GM23338 (cell line): ENCODE measurements at regions not wholly inside any gene's neighbourhood (a gene's known extent, or its start where the extent isn't known, plus 50 kb on each side); places are given as distances from the start of the nearest gene placed in this dataset.

Experiments
- ATAC-seq: fragments of 200-7000 bp; cut with Tn5 transposase; 3 replicates; pipeline ENCODE4 v1.9.1; 2020
- DNase-seq: peaks from one replicate; pipeline ENCODE4 v3.0.0-alpha.2; 2015; ENCODE audit warnings: low spot score
- H2AFZ ChIP-seq: fragments of 200-600 bp; sonication (generic); 2 replicates; pipeline ENCODE4 v1.8.0; 2016; ENCODE audit warnings: antibody characterized with exemption, mild to moderate bottlenecking, moderate library complexity
- H3F3A ChIP-seq: fragments of 200-600 bp; sonication (generic); replicated peaks from 2 replicates; pipeline ENCODE4 v1.8.0; 2017; ENCODE audit warnings: antibody characterized with exemption, mixed run types, low read depth
- H3K27ac ChIP-seq: fragments of 200-600 bp; sonication (generic); 2 replicates; pipeline ENCODE4 v1.6.1; 2016; ENCODE audit warnings: low read depth
- H3K27me3 ChIP-seq: fragments of 200-600 bp; sonication (generic); 2 replicates; pipeline ENCODE4 v1.8.0; 2016; ENCODE audit warnings: mild to moderate bottlenecking, mixed run types, moderate library complexity; ENCODE audit not compliant: insufficient read depth
- H3K36me3 ChIP-seq: fragments of 200-600 bp; sonication (generic); 2 replicates; pipeline ENCODE4 v1.8.0; 2016; ENCODE audit warnings: mild to moderate bottlenecking; ENCODE audit not compliant: insufficient read depth
- H3K4me1 ChIP-seq: fragments of 200-600 bp; sonication (generic); 2 replicates; pipeline ENCODE4 v1.8.0; 2016; ENCODE audit warnings: mild to moderate bottlenecking, moderate library complexity; ENCODE audit not compliant: insufficient read depth
- H3K4me2 ChIP-seq: fragments of 200-600 bp; sonication (generic); 2 replicates; pipeline ENCODE4 v1.7.1; 2017; ENCODE audit warnings: mixed run types
- H3K4me3 ChIP-seq: fragments of 200-600 bp; sonication (generic); 2 replicates; pipeline ENCODE4 v1.6.1; 2016; ENCODE audit warnings: mixed run types
- H3K79me2 ChIP-seq: fragments of 200-600 bp; sonication (generic); replicated peaks from 2 replicates; pipeline ENCODE4 v1.8.0; 2017; ENCODE audit warnings: mild to moderate bottlenecking; ENCODE audit not compliant: insufficient read depth
- H3K9me2 ChIP-seq: fragments of 200-600 bp; sonication (generic); 2 replicates; pipeline ENCODE4 v1.8.0; 2017; ENCODE audit not compliant: insufficient read depth
- H4K20me1 ChIP-seq: fragments of 200-600 bp; sonication (generic); replicated peaks from 2 replicates; pipeline ENCODE4 v1.8.0; 2017; ENCODE audit warnings: mild to moderate bottlenecking; ENCODE audit not compliant: insufficient read depth
- H3K27ac Mint-ChIP-seq: 2 replicates; pipeline ENCODE4 v1.8.0; 2020; ENCODE audit warnings: inconsistent platforms, mild to moderate bottlenecking, moderate library complexity, mixed read lengths
- H3K27me3 Mint-ChIP-seq: 3 replicates; pipeline ENCODE4 v1.8.0; 2022; ENCODE audit warnings: low read depth, mild to moderate bottlenecking, moderate library complexity, mixed read lengths, inconsistent platforms; ENCODE audit not compliant: insufficient read depth, poor library complexity
- H3K36me3 Mint-ChIP-seq: 3 replicates; pipeline ENCODE4 v1.8.0; 2021; ENCODE audit warnings: low read depth, mild to moderate bottlenecking, inconsistent platforms, moderate library complexity, mixed read lengths
- H3K4me1 Mint-ChIP-seq: 3 replicates; pipeline ENCODE4 v1.8.0; 2020; ENCODE audit warnings: mild to moderate bottlenecking, inconsistent platforms, mixed read lengths
- H3K4me3 Mint-ChIP-seq: 3 replicates; pipeline ENCODE4 v1.8.0; 2021; ENCODE audit warnings: moderate library complexity, mild to moderate bottlenecking, inconsistent platforms, mixed read lengths
- H3K9me3 Mint-ChIP-seq: 3 replicates; pipeline ENCODE4 v1.8.0; 2020; ENCODE audit warnings: moderate library complexity, mild to moderate bottlenecking, inconsistent platforms, mixed read lengths
- CREB1 ChIP-seq: fragments of 250-450 bp; sonication (Bioruptor Pico); IDR thresholded peaks from 2 replicates; pipeline ENCODE4 v1.5.0; 2020; ENCODE audit warnings: low read depth, mild to moderate bottlenecking, moderate library complexity
- EZH2 ChIP-seq: fragments of 200-600 bp; sonication (generic); IDR thresholded peaks from one replicate; pipeline ENCODE4 v1.8.0; 2017; ENCODE audit warnings: antibody characterized with exemption, mild to moderate bottlenecking, low read depth; ENCODE audit not compliant: unreplicated experiment
- EZH2phosphoT487 ChIP-seq: fragments of 200-600 bp; sonication (generic); IDR thresholded peaks from one replicate; pipeline ENCODE4 v1.8.1; 2018; ENCODE audit warnings: antibody characterized with exemption; ENCODE audit not compliant: unreplicated experiment
- JUNB ChIP-seq: IDR thresholded peaks from one replicate; pipeline ENCODE4 v1.6.1; 2016; ENCODE audit warnings: antibody characterized with exemption; ENCODE audit not compliant: unreplicated experiment
- POLR2AphosphoS5 ChIP-seq: IDR thresholded peaks from 2 replicates; pipeline ENCODE4 v1.6.1; 2016; ENCODE audit warnings: antibody characterized with exemption, low read depth
- STAT1 ChIP-seq: IDR thresholded peaks from one replicate; pipeline ENCODE4 v1.6.1; 2016; ENCODE audit warnings: antibody characterized with exemption; ENCODE audit not compliant: unreplicated experiment
- ZNF114 ChIP-seq: fragments of 250-450 bp; sonication (Bioruptor Pico); IDR thresholded peaks from 2 replicates; pipeline ENCODE4 v1.5.0; 2020; ENCODE audit warnings: mild to moderate bottlenecking, moderate library complexity
- ZNF331 ChIP-seq: fragments of 250-450 bp; sonication (Bioruptor Pico); IDR thresholded peaks from 2 replicates; pipeline ENCODE4 v1.5.0; 2020; ENCODE audit warnings: low read depth, mild to moderate bottlenecking, moderate library complexity
- TF ChIP-seq, protein P1 (sequence below): fragments of 250-450 bp; sonication (Bioruptor Pico); IDR thresholded peaks from 2 replicates; pipeline ENCODE4 v1.5.0; 2020; ENCODE audit warnings: mild to moderate bottlenecking, moderate library complexity
- TF ChIP-seq, protein P2 (sequence below): IDR thresholded peaks from 2 replicates; pipeline ENCODE4 v1.6.1; 2016; ENCODE audit warnings: antibody characterized with exemption
- TF ChIP-seq, protein P3 (sequence below): IDR thresholded peaks from one replicate; pipeline ENCODE4 v1.6.1; 2018; ENCODE audit warnings: antibody characterized with exemption; ENCODE audit not compliant: unreplicated experiment
- TF ChIP-seq, protein P4 (sequence below), 2 experiments: fragments of 200-600 bp in 1 of 2; sonication (generic) in 1 of 2; conservative IDR thresholded peaks; 2 replicates each; pipeline versions ENCODE4 v1.5.1 to v1.6.1; 2016 to 2017; ENCODE audit warnings: antibody characterized with exemption in 2 of 2, low read depth in 2 of 2, mild to moderate bottlenecking in 2 of 2, moderate library complexity in 1 of 2

DNA sequence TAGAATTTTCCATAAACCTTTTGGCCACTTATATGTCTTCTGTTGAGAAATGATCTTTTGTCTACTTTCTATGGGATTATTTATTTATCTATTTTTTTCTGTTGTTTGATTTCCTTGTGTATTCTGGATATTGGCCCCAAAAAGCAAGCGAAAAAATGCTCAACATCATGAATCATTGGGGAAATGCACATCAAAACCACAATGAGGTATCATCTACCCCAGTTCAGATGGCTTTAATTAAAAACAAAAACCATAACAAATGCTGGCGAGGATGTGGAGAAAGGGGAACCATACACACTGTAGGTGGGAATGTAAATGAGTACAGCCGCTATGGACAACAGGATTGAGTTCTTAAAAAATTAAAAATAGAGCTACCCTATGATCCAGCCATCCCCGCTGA is 125.0 kb upstream of the LPCAT1 start:
- no peaks in the 10 kb centered on the region; the same call in 2 of the 3 replicates for H3K36me3 Mint-ChIP-seq
- peaks cover 34% of the 10 kb centered on the region for H3K27me3 Mint-ChIP-seq
- Histone ChIP-seq H3K79me2 (no peaks in the 10 kb centered on the region), H4K20me1 (no peaks in the 10 kb centered on the region), H3K4me1 (peaks cover 4% of the 10 kb centered on the region), H3K27me3 (peaks cover 30% of the 10 kb centered on the region), H3K36me3 (no peaks in the 10 kb centered on the region), H3K9me2 (no peaks in the 10 kb centered on the region), H3F3A (0 out of 2 replicates have a peak, but pooled peaks cover 4% of the 10 kb centered on the region), H3K27ac (no peak overlapping the region), H3K4me2 (no peak overlapping the region), H3K4me3 (no peak overlapping the region), H2AFZ (no peak overlapping the region)
- H3K4me1 Mint-ChIP-seq, result peaks cover 12% of the 10 kb centered on the region
- H3K4me3 Mint-ChIP-seq, result no peak overlapping the region
- H3K27ac Mint-ChIP-seq, result no peak overlapping the region
- TF ChIP-seq, protein P1, sequence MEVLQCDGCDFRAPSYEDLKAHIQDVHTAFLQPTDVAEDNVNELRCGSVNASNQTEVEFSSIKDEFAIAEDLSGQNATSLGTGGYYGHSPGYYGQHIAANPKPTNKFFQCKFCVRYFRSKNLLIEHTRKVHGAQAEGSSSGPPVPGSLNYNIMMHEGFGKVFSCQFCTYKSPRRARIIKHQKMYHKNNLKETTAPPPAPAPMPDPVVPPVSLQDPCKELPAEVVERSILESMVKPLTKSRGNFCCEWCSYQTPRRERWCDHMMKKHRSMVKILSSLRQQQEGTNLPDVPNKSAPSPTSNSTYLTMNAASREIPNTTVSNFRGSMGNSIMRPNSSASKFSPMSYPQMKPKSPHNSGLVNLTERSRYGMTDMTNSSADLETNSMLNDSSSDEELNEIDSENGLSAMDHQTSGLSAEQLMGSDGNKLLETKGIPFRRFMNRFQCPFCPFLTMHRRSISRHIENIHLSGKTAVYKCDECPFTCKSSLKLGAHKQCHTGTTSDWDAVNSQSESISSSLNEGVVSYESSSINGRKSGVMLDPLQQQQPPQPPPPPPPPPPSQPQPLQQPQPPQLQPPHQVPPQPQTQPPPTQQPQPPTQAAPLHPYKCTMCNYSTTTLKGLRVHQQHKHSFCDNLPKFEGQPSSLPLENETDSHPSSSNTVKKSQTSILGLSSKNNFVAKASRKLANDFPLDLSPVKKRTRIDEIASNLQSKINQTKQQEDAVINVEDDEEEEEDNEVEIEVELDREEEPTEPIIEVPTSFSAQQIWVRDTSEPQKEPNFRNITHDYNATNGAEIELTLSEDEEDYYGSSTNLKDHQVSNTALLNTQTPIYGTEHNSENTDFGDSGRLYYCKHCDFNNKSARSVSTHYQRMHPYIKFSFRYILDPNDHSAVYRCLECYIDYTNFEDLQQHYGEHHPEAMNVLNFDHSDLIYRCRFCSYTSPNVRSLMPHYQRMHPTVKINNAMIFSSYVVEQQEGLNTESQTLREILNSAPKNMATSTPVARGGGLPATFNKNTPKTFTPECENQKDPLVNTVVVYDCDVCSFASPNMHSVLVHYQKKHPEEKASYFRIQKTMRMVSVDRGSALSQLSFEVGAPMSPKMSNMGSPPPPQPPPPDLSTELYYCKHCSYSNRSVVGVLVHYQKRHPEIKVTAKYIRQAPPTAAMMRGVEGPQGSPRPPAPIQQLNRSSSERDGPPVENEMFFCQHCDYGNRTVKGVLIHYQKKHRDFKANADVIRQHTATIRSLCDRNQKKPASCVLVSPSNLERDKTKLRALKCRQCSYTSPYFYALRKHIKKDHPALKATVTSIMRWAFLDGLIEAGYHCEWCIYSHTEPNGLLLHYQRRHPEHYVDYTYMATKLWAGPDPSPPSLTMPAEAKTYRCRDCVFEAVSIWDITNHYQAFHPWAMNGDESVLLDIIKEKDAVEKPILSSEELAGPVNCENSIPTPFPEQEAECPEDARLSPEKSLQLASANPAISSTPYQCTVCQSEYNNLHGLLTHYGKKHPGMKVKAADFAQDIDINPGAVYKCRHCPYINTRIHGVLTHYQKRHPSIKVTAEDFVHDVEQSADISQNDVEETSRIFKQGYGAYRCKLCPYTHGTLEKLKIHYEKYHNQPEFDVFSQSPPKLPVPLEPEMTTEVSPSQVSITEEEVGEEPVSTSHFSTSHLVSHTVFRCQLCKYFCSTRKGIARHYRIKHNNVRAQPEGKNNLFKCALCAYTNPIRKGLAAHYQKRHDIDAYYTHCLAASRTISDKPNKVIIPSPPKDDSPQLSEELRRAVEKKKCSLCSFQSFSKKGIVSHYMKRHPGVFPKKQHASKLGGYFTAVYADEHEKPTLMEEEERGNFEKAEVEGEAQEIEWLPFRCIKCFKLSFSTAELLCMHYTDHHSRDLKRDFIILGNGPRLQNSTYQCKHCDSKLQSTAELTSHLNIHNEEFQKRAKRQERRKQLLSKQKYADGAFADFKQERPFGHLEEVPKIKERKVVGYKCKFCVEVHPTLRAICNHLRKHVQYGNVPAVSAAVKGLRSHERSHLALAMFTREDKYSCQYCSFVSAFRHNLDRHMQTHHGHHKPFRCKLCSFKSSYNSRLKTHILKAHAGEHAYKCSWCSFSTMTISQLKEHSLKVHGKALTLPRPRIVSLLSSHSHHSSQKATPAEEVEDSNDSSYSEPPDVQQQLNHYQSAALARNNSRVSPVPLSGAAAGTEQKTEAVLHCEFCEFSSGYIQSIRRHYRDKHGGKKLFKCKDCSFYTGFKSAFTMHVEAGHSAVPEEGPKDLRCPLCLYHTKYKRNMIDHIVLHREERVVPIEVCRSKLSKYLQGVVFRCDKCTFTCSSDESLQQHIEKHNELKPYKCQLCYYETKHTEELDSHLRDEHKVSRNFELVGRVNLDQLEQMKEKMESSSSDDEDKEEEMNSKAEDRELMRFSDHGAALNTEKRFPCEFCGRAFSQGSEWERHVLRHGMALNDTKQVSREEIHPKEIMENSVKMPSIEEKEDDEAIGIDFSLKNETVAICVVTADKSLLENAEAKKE (CRISPR knock-in tag), result no peak
- no peak for TF ChIP-seq EZH2phosphoT487
- TF ChIP-seq EZH2, result no peak
- TF ChIP-seq POLR2AphosphoS5, result no peak
- TF ChIP-seq, protein P2, sequence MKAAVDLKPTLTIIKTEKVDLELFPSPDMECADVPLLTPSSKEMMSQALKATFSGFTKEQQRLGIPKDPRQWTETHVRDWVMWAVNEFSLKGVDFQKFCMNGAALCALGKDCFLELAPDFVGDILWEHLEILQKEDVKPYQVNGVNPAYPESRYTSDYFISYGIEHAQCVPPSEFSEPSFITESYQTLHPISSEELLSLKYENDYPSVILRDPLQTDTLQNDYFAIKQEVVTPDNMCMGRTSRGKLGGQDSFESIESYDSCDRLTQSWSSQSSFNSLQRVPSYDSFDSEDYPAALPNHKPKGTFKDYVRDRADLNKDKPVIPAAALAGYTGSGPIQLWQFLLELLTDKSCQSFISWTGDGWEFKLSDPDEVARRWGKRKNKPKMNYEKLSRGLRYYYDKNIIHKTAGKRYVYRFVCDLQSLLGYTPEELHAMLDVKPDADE, result no peak
- TF ChIP-seq JUNB, result no peak
- TF ChIP-seq, protein P3, sequence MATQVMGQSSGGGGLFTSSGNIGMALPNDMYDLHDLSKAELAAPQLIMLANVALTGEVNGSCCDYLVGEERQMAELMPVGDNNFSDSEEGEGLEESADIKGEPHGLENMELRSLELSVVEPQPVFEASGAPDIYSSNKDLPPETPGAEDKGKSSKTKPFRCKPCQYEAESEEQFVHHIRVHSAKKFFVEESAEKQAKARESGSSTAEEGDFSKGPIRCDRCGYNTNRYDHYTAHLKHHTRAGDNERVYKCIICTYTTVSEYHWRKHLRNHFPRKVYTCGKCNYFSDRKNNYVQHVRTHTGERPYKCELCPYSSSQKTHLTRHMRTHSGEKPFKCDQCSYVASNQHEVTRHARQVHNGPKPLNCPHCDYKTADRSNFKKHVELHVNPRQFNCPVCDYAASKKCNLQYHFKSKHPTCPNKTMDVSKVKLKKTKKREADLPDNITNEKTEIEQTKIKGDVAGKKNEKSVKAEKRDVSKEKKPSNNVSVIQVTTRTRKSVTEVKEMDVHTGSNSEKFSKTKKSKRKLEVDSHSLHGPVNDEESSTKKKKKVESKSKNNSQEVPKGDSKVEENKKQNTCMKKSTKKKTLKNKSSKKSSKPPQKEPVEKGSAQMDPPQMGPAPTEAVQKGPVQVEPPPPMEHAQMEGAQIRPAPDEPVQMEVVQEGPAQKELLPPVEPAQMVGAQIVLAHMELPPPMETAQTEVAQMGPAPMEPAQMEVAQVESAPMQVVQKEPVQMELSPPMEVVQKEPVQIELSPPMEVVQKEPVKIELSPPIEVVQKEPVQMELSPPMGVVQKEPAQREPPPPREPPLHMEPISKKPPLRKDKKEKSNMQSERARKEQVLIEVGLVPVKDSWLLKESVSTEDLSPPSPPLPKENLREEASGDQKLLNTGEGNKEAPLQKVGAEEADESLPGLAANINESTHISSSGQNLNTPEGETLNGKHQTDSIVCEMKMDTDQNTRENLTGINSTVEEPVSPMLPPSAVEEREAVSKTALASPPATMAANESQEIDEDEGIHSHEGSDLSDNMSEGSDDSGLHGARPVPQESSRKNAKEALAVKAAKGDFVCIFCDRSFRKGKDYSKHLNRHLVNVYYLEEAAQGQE, result no peak
- TF ChIP-seq ZNF331 (CRISPR knock-in tag), result no peak
- no peak for TF ChIP-seq STAT1
- no peak for TF ChIP-seq ZNF114 (CRISPR knock-in tag)
- TF ChIP-seq, protein P4, sequence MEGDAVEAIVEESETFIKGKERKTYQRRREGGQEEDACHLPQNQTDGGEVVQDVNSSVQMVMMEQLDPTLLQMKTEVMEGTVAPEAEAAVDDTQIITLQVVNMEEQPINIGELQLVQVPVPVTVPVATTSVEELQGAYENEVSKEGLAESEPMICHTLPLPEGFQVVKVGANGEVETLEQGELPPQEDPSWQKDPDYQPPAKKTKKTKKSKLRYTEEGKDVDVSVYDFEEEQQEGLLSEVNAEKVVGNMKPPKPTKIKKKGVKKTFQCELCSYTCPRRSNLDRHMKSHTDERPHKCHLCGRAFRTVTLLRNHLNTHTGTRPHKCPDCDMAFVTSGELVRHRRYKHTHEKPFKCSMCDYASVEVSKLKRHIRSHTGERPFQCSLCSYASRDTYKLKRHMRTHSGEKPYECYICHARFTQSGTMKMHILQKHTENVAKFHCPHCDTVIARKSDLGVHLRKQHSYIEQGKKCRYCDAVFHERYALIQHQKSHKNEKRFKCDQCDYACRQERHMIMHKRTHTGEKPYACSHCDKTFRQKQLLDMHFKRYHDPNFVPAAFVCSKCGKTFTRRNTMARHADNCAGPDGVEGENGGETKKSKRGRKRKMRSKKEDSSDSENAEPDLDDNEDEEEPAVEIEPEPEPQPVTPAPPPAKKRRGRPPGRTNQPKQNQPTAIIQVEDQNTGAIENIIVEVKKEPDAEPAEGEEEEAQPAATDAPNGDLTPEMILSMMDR (conservative IDR thresholded peaks at IDR 0.05; ENCODE audit: low read depth in 2 of 2), result no peak
- no peak for TF ChIP-seq CREB1 (CRISPR knock-in tag)
- DNase-seq (no peak), ATAC-seq (no peak)
- no peaks in the 10 kb centered on the region; the same call in 2 of the 3 replicates for H3K9me3 Mint-ChIP-seq
